CD1c-positive myeloid dendritic cell (primary cell): ENCODE measurements at regions not wholly inside any gene's neighbourhood (a gene's known extent, or its start where the extent isn't known, plus 50 kb on each side); places are given as distances from the start of the nearest gene placed in this dataset.

Source experiments
- DNase-seq: peaks from one replicate; pipeline ENCODE4 v3.0.0-alpha.2; 2016; ENCODE audit errors: extremely low spot score

DNA sequence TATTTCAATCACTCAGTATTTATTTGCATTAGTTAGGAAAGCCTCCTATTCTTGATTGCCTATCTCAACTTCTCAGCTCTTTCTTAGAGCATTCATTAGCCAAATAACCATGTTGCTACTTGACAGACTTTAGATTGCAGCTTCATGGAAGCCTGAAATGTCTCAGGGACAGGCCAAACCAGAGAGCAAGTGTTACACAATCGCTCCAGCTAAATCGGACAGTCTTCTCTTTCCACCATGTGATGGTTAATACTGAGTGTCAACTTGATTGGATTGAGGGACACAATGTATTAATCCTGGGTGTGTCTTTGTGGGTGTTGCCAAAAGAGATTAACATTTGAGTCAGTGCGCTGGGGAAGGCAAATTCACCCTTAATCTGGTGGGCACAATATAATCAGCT is 106.5 kb upstream of the DRD2 start:
- DNase-seq: no peak

DNA sequence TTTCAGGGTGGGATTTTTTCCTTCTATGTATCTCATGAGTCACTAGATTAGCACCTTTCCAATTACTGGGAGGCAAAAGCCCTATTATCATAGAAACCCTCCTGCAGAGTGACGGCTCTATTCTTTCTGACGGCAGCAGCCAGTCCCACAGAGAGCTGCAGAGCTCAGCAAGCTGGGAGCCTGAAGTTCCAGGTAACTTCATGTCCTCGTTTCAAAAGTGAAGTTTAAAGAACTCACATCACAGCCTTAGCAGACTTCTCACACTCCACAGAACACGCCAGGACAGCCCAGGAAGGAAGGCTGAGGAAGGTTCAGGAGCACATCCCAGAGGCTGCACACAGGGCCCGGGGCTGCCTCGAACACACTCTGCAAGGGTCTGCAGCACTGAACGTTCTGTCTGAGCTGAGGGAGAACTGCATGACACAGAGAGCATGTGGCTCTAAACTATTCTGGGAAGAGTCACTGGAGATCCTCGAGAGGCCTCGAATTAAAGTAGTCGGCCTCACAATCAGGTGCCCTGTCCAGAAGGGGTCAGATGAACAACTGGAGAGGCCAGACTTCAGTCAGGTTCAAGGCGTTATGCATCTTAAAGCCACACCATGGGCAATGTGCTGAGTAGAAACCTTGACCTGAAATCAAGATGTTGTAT is 104.2 kb upstream of the DRD2 start:
- DNase-seq: no peak

DNA sequence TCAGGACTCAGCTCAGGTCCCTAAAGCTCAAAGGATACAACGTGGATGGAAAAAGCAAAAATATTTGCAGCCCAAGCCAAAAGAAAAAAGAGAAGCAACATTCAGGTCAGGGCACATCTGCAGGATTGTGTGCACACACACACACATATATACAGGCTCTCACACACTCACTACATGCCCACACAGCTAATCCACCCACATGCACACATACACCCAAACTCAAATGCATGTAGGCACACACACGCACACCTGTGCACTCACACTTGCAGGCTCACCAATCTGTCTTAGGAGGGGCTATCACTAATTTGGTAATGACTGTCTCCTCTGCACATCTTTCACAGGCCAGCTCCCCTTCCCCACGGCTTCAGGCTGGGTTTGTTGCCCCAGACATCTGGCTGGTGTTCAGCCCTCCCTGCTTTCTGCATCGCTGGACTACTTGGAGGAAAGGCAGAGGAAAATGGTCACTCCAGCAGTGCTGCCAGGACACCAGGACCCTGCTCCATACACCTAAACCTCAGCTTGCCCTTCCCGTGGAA is 103.6 kb upstream of the DRD2 start:
- DNase-seq: no peak

DNA sequence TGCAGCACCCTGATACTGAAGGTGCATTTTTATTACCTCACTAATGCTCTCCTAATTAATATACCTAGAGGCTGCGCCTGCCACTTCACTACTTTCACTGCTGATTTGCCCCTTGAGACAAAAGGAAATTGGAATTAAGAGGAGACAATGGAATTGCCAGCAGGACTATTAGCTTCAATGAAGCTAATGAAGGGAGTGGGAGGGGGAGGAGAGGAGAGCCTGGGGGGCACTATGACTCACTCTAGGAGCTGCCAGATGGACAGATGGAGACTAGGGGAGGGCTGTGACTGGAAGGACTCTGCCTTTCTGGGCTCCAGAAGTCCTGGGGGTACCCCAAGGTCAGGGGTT is 102.8 kb upstream of the DRD2 start:
- DNase-seq: no peak

DNA sequence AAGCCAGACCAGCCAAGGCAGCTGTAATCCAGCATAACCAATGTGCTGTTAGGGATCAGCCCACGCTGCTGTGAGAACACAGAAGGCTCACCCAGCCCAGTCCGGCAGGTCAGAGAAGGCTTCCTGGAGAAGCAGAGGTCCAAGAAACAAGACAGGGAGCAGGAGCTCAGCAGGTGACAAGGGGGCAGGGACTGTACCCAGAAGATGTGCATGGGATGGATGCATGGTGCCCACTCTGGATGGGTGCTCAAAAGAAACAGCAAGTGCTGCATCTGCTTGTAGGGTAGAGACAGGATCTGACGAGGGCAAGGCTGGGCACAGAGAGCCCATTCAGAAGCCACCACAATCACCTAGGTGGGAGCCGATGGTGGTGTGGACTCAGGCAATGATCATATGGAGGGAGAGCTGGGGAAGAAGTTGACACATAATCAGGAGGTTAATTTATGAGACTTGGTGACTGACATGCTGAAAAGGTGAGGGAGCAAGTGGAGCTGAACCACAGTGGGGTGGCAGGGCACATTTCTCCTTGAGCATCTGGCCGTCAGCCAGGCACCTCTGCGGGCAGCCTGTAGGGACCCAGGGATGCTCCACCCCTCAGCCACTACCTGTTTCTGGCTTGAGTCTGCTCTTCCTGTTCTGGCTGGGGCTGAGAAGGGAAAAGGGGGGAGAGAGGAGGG is 102.3 kb upstream of the DRD2 start:
- DNase-seq: no peak

DNA sequence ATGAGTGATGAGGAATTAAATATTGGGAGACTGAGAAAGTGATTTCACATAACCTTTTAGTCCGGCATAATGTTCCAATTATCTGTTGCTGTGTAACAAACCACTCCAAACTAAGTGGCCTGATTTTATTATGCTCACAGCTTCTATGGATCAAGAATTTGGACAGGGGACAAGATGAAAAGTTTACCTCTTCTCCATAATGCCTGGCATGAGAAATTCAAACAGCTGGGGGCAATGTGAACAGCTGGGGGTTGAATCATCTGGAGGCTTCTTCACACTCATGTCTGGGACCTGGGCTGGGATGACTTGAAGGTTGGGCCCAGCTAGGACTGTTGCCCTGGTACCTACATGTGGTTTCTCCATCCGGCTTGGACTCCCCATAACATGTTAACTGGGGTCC is 99.4 kb upstream of the DRD2 start:
- DNase-seq: no peak

DNA sequence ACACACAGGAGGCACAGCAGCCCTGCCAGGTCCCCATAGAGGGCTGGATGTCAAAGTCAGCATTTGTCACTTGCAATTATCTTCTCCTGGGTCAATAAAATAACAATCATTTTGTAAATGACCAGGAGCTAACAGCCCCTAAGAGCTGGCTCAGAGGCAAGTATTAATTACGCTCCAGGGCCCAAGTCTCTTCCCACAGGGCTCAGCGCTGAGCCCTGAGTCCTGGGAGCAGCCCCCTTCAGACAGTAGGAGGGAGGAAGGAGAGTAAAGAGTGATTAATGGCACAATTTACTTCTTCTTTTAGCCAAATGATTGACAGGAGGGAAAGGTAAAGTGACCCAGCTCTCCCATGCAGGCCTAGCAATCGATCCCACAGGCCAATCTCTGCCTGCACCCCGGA is 99.0 kb upstream of the DRD2 start:
- DNase-seq: no peak

DNA sequence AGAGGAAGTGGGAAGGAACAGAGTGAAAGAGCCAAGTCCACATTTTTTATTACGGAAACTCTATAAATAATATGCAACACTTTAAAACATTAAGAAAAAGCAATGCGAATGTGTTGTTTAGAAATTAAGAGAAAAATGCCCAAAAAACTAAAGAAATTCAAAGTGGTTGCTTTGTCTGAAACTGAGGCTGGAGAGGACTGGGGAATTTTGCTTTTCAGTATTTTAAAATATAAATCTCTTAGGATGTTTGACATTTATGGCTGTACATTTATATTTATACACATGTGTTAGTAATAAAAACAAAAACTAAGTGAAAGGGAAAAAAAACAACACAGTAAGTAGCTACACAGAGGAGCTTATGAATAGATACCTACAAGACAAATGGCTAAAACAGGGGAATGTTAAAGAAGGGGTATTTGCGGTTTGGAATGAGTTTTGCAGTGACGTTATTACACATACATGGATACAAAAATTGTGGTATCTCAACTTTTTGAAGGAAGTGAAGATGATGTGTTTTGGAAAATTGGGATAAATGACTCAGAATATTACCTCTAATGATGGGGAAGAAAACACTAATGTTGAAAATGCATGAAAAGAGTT is 97.0 kb upstream of the DRD2 start:
- no peak for DNase-seq

DNA sequence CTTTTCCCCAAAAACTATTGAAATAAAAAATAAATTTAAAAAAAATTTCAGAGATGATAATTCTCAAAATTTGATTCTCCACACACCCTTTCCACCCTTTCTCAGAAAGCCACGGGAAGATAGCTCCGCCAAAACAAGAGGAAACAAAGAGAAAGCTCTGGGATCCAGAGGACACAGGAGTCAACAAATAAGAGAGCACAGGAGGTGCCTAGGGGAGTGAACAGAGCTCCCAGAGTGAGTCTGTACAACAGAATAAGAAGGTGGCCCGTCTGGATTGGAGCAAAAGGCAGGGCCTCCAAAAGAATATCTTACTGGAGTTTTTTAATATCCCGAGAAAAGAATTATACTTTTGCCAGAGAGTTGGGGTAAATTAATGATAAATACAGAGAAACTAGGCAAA is 96.3 kb upstream of the DRD2 start:
- no peak for DNase-seq

DNA sequence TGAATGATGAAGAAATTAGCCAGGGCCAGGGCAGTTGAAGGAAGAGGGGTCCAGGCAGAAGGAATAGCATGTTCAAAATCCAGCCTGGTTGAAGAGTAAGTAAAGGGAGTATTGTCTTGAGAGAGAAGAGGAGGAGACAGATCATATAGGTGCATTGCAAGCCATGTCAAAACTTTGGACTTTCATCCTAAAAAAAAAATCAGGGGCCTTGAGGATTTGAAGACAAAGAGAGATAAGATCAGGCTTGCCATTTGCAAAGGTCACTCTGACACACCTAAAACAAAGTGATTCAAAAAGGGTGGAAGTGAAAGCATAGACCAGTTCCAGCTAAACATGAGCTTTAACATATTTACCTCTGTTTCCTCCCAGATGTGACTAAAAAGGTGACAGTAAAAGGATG is 95.7 kb upstream of the DRD2 start:
- DNase-seq: no peak

DNA sequence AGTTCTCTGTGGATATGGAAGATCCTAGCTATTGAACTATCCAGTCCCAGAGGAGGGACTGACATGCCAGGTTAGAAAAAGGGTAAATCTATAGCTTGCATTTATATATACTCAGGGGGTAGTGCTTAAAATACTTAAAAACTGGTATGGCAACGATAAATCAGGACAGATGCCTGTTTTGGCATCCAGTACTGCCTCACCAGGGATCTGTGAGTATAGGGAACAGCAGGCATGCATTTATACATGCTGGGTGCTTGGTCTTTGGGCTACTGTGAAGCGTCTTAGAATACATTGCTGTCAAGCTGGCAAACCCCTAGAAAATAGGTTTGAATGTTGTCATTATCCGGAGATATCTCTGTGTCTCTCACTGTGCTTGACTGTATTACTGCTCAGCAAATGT is 94.2 kb upstream of the DRD2 start:
- no peak for DNase-seq

DNA sequence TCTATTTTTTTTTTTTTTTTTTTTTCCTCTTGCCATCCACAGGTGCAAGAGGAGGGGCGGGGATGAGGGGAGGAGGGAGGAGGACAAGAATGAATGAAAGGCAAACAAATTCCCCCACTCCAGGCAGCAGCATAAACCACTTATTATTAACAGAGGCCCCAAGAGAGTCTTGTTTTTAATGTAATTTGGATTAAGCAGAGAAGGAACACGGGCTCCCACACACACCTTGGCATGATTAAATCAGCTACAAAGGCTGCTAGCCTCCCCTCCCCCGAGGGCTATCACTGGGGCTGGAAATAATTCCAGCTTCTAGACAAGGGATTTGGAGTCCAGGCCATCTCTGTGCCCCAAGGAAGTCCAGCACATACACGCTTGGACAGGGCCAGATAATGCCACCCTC is 93.4 kb upstream of the DRD2 start:
- DNase-seq: no peak

DNA sequence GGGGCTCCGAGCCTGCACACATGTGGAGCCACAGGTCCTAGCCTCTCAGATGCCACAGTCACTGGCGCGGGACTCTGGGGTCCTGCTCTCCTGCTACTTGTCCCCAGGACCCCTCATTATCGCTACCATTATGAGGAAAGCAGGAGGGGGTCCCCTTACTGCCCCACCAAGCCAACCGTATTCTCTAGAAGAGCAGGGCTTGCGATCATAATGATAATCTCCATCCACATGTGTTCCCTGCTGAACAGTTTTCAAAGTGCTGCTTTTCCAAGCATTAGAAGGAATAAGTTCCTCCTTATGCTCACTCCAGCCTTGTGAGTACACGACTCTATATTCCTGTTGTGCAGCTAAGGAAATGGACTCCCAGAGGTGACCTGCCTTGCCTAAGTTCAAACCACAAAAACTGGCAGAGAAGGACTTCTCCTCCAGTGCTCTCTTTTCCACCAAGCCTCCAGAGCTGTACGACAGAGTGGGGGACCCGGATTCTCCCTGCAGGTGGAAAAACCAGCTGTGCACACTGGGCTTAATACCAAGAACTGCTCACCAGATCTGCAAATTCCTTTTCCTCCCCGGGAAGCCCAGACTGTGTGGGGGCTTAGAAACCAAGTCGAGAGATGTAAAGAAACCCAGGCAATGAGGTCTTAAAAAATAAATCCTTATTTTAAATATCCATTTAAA is 92.8 kb upstream of the DRD2 start:
- no peak for DNase-seq

DNA sequence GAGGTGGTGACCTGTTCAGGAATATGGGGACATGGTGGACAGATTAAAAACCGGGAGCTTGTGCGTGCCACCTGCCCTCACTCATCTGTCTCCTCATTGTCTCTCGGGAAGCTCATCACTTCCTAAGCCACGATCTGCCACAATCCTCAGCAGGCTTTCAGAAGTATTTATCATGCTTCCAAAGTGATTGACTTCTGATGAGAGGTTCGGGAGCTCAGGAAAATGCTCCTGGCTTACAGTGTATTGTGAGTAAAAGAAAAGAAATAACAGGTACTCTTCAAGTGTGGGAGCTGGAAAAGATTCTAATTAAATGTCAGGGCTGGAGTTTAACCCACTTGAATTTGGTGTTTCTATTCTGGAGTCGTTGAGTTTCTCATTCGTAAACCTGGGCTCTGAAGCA is 91.9 kb upstream of the DRD2 start:
- DNase-seq: no peak

DNA sequence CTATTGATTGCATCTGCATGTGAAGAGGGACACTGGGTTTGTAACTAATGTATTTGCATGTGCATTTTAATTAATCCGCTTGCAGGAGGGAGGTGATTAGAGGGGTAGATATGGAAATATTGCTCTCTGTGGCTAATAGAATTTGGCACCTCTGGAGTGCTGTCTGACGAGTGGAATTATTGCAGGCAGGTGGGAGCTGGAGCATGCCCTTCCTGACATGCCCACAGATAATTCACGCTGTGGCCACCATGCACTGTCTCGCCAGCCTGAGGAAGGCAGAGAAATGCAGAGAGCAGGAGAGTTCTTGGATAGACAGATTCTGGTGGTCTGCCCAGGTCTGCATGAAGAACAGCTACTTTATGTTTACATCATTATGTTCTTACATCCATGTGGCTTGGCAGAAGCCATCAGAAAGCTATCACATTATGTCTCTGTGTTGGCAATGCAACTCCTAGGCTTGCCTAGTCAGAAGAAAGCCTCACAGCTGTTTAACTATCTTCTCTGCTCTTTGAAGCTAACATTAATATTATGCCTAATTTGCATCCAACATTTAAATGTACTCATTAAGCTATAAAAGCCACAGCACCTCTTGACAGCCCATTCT is 89.4 kb upstream of the DRD2 start:
- DNase-seq: no peak

DNA sequence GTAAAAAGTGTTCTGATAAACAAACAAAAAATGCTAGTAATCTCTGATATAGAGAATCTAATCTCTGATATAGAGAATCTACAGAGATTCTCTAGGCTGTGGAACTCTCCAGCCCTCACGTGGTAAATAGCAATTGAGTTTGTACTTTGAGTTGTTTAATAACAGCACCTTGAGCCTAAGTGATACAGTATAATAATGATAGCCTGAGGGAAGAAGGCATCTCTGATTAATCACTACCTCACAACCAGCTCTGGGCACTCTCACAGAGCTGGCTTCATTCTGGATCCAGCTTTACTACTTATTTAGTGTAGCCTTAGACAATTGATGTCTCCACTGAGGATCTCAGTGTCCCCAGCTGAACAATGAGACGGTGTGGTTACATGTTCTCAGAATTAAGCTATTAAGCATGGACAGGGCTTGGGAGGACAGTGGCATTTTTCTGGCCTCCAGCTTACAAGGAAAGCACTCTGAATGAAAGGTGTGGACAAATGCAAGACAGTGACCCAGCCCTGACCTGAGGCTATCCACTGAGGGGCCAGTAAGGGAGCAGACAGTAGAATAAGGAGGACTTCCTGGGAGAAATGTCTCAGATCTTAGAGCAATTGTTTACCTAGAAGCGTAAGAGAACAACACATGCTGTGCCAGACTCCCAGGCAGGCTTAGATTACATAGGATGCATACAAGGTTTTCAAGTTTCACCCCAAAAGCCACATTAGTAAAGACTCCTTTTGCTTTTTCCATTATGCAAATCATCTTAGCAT is 88.7 kb upstream of the DRD2 start:
- no peak for DNase-seq

DNA sequence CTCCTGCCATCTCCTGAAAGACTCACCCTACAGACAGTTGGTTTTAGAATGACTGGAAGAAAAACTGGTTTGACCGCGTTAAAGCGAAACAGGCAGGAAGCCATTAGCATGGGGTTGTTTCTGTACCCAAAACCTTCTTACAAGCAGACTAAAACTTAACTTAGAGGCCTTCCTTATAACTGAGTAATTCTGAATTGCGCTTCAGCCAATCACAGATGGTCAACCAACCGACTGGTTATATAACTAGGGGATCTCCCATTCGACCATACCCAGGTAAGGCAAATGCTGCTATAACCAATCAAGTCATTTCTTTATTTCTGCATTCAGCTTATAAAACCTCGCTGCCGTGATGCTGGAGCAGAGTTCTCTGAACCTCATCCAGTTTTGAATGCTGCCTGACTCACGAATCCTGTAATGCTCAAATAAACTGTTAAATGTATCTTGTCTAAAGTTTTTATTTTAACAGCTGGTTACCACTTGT is 87.8 kb upstream of the DRD2 start:
- no peak for DNase-seq

DNA sequence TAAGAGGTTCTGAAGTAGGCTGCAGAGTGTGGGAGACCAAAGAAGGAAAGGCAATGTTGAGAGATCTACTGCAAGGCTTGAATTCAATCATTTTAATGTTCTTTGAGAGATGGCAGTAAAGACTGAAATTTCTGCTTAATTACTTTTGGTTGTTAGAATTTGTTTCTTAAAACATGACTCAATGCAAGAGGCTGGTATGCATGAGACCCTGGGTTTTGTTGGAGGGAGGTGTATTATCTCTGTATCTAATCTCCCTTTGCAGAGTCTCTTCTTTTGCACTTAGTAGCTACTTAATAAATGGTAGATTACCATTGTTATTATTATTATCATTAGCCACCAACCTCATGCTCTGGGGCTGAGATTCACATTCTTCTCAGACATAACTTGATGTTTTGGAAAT is 87.4 kb upstream of the DRD2 start:
- no peak for DNase-seq

DNA sequence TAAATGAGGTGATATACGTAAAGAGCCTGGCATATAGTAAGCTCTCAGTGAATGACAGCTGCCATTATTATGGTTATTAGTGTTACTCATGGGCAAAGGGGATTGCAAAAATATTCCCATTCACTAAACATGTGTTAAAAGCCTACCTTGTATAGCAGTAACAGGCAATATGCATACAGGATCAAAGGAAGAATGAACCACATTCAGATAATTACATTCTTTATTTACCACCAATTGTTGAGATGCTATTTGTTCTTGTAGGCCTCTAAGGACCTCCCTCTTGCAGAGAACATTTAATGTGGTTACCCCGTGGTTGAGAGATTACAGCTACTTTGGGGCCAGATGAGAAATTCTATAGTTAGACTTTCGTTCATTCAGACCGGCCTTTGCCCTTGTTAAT is 82.7 kb upstream of the DRD2 start:
- DNase-seq: no peak

DNA sequence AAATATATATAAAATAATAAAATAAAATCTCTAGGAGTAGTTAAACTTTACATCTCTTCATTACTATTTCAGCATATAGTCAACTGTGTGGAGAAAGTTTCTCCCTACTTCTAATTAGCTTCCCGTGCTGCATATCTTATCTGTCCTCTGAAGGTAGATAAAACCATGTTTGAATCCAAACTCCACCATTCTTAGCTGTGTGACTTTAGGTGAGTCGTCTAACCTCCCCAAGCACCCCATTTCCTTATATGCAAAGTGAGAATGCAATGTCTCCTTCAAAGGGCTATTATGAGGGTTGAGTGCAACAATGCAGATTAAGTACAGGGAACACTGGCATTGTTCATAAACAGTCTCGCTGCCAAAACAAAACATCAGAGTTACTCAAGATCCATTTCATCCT is 80.8 kb upstream of the DRD2 start:
- DNase-seq: no peak

DNA sequence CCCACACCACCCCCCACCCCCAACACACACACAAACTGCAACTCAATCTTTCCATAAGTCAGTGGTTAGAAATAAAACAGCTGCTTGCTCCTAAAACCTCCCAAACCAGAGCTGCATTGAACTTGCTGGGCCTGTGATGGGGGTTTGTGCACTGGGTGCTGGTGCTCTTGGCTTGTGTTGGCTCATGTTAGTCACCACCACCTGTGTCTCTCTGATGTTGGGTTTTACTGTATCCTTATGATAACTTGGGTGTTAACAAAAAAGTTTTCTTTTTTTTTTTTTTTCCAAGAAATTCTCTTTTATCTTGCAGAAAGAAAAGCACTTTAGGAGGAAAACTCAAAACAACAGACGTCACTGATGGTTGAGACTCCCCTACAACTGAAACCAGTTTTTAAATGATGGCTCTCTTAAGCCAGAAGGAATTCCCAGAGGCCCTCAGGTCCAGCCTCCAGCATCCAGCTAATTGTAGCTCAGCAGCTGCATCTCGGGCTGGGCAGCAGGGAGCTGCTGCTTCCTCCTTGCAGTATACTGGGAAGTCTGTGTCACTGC is 79.9 kb upstream of the DRD2 start:
- no peak for DNase-seq
